Astrocyte (in vitro differentiated cells and primary cell): ENCODE measurements at regions not wholly inside any gene's neighbourhood (a gene's known extent, or its start where the extent isn't known, plus 50 kb on each side); places are given as distances from the start of the nearest gene placed in this dataset.

Experiments used
- DNase-seq: peaks from one replicate; pipeline ENCODE4 v3.0.0-alpha.2; 2010; ENCODE audit warnings: low read depth
- FAIRE-seq: peaks from 2 replicates; lab custom pipeline; 2011; peaks lifted over from hg19 to GRCh38; lab: Jason Lieb, UNC
- H2AFZ ChIP-seq: 2 replicates; pipeline ENCODE4 v1.6.0; 2012; ENCODE audit warnings: low read depth, low read length, inconsistent platforms
- H3K27ac ChIP-seq: 2 replicates; pipeline ENCODE4 v1.5.1; 2011; ENCODE audit warnings: low read depth, low read length, inconsistent platforms
- H3K27me3 ChIP-seq: 2 replicates; pipeline ENCODE4 v1.6.0; 2011; ENCODE audit warnings: low read length, inconsistent platforms; ENCODE audit not compliant: insufficient read depth
- H3K36me3 ChIP-seq: 2 replicates; pipeline ENCODE4 v1.5.1; 2011; ENCODE audit warnings: low read length, inconsistent platforms; ENCODE audit not compliant: insufficient read depth
- H3K4me1 ChIP-seq: 2 replicates; pipeline ENCODE4 v1.5.1; 2011; ENCODE audit warnings: low read length, inconsistent platforms; ENCODE audit not compliant: insufficient read depth
- H3K4me2 ChIP-seq: 2 replicates; pipeline ENCODE4 v1.6.0; 2012; ENCODE audit warnings: low read length, inconsistent platforms
- H3K4me3 ChIP-seq: 2 replicates; pipeline ENCODE4 v1.5.1; 2011; ENCODE audit warnings: low read depth, mild to moderate bottlenecking, low read length, inconsistent platforms; ENCODE audit not compliant: insufficient read depth
- H3K79me2 ChIP-seq: 2 replicates; pipeline ENCODE4 v1.6.0; 2012; ENCODE audit warnings: mild to moderate bottlenecking, low read length, inconsistent platforms; ENCODE audit not compliant: insufficient read depth
- H3K9ac ChIP-seq: 2 replicates; pipeline ENCODE4 v1.6.0; 2012; ENCODE audit warnings: mild to moderate bottlenecking, low read length, inconsistent platforms
- H3K9me3 ChIP-seq: 2 replicates; pipeline ENCODE4 v1.5.1; 2012; ENCODE audit warnings: low read depth, mild to moderate bottlenecking, low read length, inconsistent platforms; ENCODE audit not compliant: insufficient read depth
- H4K20me1 ChIP-seq: 2 replicates; pipeline ENCODE4 v1.6.0; 2012; ENCODE audit warnings: low read length, inconsistent platforms; ENCODE audit not compliant: insufficient read depth
- H3K27ac Mint-ChIP-seq: one replicate; pipeline ENCODE4 v1.8.0; 2021; ENCODE audit warnings: mild to moderate bottlenecking, mixed read lengths; ENCODE audit not compliant: unreplicated experiment
- H3K27me3 Mint-ChIP-seq: one replicate; pipeline ENCODE4 v1.8.0; 2021; ENCODE audit warnings: low read depth, mixed read lengths; ENCODE audit not compliant: unreplicated experiment
- H3K36me3 Mint-ChIP-seq: one replicate; pipeline ENCODE4 v1.8.0; 2021; ENCODE audit warnings: low read depth, mixed read lengths; ENCODE audit not compliant: unreplicated experiment
- H3K4me1 Mint-ChIP-seq: one replicate; pipeline ENCODE4 v1.8.0; 2021; ENCODE audit warnings: low read depth, mixed read lengths; ENCODE audit not compliant: unreplicated experiment
- H3K4me3 Mint-ChIP-seq: one replicate; pipeline ENCODE4 v1.8.0; 2021; ENCODE audit warnings: mild to moderate bottlenecking, moderate library complexity, mixed read lengths; ENCODE audit not compliant: unreplicated experiment
- H3K9me3 Mint-ChIP-seq: one replicate; pipeline ENCODE4 v1.8.0; 2021; ENCODE audit warnings: mild to moderate bottlenecking, mixed read lengths; ENCODE audit not compliant: unreplicated experiment
- CTCF ChIP-seq: IDR thresholded peaks from 2 replicates; pipeline ENCODE4 v1.5.1; 2011; ENCODE audit warnings: low read depth, mild to moderate bottlenecking, inconsistent platforms, low read length, moderate library complexity; ENCODE audit not compliant: insufficient read depth
- EZH2 ChIP-seq: IDR thresholded peaks from 2 replicates; pipeline ENCODE4 v1.6.1; 2012; ENCODE audit warnings: mild to moderate bottlenecking, low read length, inconsistent platforms; ENCODE audit not compliant: insufficient read depth

- H3K4me3 Mint-ChIP-seq = no peak overlapping the region
- no peak overlapping the region for H3K4me2 ChIP-seq
- no peaks in the 10 kb centered on the region for H3K27me3 Mint-ChIP-seq
- no peak overlapping the region for H3K4me3 ChIP-seq
- H2AFZ ChIP-seq = no peak overlapping the region
- H3K27ac Mint-ChIP-seq = no peak overlapping the region
- DNase-seq (no peak), FAIRE-seq (no peak)
- no peaks in the 10 kb centered on the region for H3K36me3 ChIP-seq
- H4K20me1 ChIP-seq = no peaks in the 10 kb centered on the region
- H3K4me1 Mint-ChIP-seq = no peaks in the 10 kb centered on the region
- H3K9me3 Mint-ChIP-seq = peaks cover 3% of the 10 kb centered on the region
- no peaks in the 10 kb centered on the region for H3K36me3 Mint-ChIP-seq
- peaks cover 4% of the 10 kb centered on the region for H3K9me3 ChIP-seq
- H3K4me1 ChIP-seq = no peaks in the 10 kb centered on the region
- H3K9ac ChIP-seq = no peak overlapping the region
- no peaks in the 10 kb centered on the region for H3K79me2 ChIP-seq
- H3K27me3 ChIP-seq = no peaks in the 10 kb centered on the region
- no peak overlapping the region for H3K27ac ChIP-seq
- TF ChIP-seq EZH2 (no peak), CTCF (no peak)
Observed at GRCh38 chr3:68234076-68234780, 579.8 kb upstream of the SUCLG2 start.

- DNase-seq (no peak), FAIRE-seq (no peak)
- no peaks in the 10 kb centered on the region for H3K36me3 ChIP-seq
- H2AFZ ChIP-seq = no peak overlapping the region
- Mint-ChIP-seq H3K4me1 (no peaks in the 10 kb centered on the region), H3K36me3 (no peaks in the 10 kb centered on the region), H3K4me3 (no peak overlapping the region), H3K9me3 (peaks cover 3% of the 10 kb centered on the region), H3K27ac (no peak overlapping the region), H3K27me3 (no peaks in the 10 kb centered on the region)
- H3K9ac ChIP-seq = no peak overlapping the region
- no peak overlapping the region for H3K27ac ChIP-seq
- TF ChIP-seq CTCF (no peak), EZH2 (no peak)
- H3K4me1 ChIP-seq = no peaks in the 10 kb centered on the region
- H3K27me3 ChIP-seq = no peaks in the 10 kb centered on the region
- no peak overlapping the region for H3K4me2 ChIP-seq
- H4K20me1 ChIP-seq = no peaks in the 10 kb centered on the region
- no peaks in the 10 kb centered on the region for H3K79me2 ChIP-seq
- H3K4me3 ChIP-seq = no peak overlapping the region
- no peaks in the 10 kb centered on the region for H3K9me3 ChIP-seq
Observed at GRCh38 chr3:68228856-68229255, 574.4 kb upstream of the SUCLG2 start.

GRCh38 chr3:68220832-68221231 is 566.4 kb upstream of the SUCLG2 start:
- Histone ChIP-seq H3K4me3 (no peak overlapping the region), H3K4me1 (no peaks in the 10 kb centered on the region), H3K36me3 (no peaks in the 10 kb centered on the region), H3K9ac (no peak overlapping the region), H3K9me3 (no peaks in the 10 kb centered on the region), H4K20me1 (no peaks in the 10 kb centered on the region), H3K79me2 (no peaks in the 10 kb centered on the region), H3K27ac (no peak overlapping the region), H2AFZ (no peak overlapping the region), H3K27me3 (no peaks in the 10 kb centered on the region), H3K4me2 (no peak overlapping the region)
- Mint-ChIP-seq H3K27ac (no peak overlapping the region), H3K27me3 (no peaks in the 10 kb centered on the region), H3K36me3 (no peaks in the 10 kb centered on the region), H3K9me3 (no peaks in the 10 kb centered on the region), H3K4me1 (no peaks in the 10 kb centered on the region), H3K4me3 (no peak overlapping the region)
- FAIRE-seq = no peak
- no peak for DNase-seq
- TF ChIP-seq EZH2 (no peak), CTCF (no peak)
